GM18861 (cell line): ENCODE measurements at regions not wholly inside any gene's neighbourhood (a gene's known extent, or its start where the extent isn't known, plus 50 kb on each side); places are given as distances from the start of the nearest gene placed in this dataset.
"Not testable (repeated sequence)": the region's sequence is repeated elsewhere in the genome, so short reads cannot be mapped to it uniquely, and the experiment has no call there.

Experiments used
- ATAC-seq: cut with Tn5 transposase; IDR thresholded peaks from one replicate; pipeline ENCODE4 v1.9.1; 2021; ENCODE audit not compliant: unreplicated experiment

DNA sequence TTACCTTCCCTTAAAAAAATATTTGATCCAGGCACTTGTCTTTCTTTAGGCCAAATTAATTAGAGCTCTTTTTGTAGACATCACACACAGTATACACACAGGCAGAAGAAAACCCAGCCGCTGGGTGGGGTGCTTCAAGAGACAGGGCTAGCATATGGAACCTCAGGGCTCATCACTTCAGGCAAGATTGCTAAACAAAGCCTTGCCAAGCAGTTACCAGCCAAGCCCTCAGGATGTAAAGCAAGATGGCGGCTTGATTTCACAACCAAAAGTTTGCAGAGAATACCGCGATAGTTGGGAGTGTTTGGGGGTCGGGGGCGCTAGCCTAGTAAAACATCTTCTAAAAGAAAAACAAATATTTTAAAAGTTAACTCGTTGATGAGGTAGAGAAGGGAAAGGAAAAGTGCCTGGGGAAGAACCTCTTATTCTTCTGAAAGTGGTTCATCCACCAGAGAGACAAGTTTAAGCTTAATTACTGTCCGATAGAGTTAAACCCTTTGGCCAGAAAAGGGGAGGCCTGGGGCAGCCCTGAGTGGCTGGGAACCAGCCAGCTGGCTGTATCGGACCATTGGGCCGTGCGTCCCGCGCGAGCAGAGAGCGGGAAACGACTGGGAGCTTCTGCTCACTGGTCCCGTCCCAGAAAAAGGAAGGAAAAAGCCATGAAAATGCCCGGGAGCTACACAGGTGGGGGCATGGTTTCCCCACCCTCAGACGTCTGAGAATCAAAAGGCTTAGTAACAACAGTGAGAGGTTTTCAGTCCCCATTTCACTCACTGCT, 254.9 kb upstream of the PCDH20 start:
- no peak for ATAC-seq

DNA sequence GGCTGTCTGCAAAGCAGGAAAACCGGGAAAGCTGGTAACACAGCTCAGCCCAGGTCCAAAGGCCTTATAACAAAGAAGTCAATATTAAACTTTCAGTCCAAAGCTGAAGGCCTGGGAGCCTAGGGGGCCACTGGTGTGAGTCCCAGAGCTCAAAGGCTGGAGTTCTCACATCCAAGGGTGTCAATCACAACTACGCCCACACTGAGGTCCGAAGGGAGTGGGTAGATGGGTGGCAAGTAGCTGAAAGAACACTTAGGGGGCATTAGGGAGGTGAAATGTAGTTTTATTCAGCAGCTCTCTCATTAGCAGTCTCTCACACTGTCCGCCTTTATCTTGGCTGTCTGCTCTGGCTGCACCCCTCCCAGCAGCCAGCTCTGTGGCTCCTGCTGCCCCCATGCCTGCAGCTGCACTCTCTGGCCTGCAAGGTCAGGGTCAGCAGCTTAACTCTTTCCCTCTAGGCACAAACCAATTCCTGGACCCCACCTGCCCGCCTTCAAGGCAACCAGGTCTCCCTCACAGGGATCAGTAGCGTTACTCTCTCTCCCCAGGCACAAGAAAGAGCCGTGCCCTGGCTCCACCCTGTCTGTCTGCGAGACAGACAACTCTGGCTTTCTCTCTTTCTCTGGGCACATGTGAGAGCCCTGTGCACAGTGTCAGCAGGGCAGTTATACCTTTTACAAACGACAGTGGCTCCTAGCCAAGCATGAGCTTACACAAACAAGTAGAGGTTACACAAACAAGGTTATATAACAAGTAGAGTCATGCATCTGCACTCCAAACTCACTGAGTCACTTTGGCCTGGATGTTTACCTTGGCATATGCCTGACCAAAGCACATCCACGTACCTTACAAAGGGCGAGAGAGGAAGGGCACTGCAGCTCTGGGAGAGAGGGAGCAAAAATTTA, 249.4 kb upstream of the PCDH20 start:
- ATAC-seq, result no peak

DNA sequence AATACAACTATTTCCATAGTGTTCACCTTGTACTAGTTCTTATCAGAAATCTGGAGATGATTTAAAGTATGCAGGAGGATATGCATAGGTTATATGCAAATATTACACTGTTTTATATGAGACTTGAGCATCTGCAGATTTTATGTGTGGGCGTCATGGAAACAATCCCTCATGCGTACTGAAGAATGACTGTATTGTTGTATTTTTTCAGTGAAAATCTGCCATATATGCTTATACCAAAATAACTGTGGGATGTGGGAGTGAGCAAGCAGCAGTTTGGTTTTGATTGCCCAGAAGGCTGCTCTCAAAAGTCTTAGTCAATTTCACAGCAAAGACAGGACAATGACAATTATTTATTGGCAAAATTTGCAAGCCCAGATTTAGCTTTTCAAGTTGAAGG, 238.8 kb upstream of the PCDH20 start:
- ATAC-seq, result no peak

DNA sequence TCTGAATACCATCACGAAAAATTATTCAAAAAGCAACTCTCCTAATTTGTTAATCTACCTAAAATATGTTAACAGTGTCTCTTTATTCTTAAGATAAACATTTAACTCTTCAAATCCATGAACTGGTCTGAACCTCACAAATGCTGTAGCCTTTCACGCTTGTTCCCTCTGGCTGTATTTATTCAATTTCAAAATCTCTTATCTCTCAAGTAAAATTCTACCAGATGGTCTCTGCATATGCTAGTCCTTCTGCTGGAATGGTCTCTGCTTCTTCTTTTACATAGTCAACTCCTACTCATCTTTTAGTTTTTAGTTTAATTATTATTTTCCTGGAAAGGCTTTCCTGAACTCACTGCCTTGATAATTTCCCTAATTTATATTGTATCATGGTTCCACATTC, 232.9 kb upstream of the PCDH20 start:
- no peak for ATAC-seq

DNA sequence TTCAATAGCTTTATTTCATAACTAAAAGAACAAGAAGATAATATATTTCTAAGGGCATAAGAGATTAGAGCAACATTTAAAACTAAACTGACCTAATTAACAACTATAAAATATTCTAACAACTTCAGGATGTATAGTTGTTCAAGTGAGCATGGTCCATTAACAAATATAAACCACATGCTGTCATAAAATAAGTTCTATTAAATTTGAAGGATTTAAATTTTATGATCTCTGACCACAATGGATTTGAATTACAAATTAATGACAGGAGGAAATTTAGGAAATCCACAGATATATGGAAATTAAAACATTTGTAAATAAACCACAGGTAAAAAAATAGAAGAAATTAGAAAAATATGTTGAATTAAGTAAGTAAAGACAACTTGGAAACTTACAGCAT, 196.5 kb upstream of the PCDH20 start:
- ATAC-seq, result no peak

DNA sequence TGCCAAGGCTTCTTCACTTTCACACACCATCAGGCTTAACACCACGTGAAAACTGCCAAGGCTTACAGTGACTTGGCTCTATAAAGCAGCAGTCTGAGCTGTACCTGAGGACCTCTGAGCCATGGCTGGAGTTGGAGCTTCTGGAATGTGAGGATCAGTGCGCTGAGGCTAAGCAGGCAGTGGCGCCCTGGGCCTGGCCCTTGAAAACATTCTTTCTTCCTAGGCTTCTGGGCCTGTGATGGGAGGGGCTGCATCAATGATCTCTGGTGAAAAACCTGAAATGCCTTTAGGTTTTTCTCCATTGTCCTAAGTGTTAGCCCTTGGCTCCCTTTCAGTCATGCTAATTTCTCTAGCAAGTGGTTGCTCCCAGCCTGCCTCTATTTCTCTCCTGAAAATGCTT, 192.5 kb upstream of the PCDH20 start:
- ATAC-seq, result no peak

DNA sequence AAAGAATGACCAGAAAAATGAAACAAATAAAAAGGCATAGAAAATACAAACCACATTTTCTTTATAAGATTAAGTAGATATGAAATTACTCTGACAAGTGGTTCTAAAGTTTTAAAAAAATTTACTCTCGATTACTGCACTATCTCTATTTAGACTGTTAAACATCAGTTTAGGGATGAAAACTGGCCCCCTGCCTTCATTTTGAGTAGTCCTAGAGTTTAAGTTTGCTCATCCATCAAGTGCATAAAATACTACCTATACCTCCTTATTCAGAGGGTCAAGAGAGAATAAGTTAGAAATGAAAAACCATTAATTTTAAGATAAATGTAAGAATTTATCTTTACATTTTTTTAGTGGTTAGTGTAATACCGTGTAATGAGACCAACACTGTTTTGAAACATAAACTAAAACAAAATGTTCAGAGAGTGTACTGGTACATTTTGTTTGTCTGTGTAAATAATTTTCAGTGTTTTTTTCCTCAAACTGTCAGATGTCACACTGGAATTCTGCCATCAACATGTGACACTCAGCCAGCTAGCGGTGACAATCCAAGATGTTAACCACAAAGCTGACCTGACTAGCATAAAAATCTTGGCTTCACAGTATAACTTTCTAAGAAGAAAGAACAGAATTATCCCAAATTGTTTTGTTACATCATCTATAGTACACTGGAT, 184.8 kb upstream of the PCDH20 start:
- ATAC-seq, result no peak

DNA sequence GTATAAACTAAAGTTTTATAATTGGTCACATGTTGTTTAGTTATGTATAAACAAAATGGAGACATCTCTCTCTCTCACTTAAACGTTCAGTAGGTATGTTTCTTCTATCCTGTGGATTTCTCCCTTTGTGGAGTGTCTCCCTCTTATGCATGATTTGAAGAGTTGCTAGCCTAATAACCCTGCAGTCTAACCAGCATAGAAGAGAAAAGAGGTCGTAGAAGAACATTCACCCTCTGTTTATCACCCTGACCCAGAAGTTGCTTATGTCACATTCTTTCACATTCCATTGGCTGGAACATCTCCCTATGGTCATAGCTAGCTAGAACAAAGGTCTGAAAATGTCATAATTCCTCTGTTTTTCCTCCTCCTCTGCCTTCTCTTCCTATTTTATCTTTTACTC, 176.8 kb upstream of the PCDH20 start:
- ATAC-seq, result no peak

DNA sequence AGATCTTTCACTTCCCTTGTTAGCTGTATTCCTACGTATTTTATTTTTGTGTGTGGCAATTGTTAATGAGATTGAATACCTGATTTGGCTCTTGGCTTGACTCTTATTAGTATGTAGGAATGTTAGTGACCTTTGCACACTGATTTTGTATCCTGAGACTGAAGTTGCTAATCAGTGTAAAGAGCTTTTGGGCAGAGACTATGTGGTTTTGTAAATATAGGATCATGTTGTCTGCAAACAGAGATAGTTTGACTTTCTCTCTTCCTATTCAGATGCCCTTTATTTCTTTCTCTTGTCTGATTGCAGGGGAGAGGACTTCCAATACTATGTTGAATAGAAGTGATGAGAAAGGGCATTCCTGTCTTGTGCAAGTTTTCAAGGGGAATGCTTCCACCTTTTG, 160.3 kb upstream of the PCDH20 start:
- no peak for ATAC-seq

DNA sequence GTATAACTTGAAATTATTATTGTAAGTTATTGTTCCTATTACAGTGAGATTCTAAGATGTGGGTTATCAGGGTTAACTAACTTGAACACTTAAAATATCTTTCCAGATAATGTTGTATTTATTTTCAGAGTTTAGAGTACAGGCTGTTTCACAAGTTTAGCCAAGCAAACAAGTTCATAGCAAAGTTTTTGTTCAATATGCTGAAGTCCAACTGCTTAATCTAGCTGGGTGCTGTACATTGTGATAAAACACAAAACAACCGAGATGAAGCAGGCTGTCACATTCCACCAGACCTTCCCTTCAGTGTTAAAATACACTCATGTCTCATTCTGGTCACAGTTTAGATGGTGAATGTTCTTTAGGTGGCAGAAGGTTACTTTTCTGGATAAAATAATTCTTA, 148.0 kb upstream of the PCDH20 start:
- ATAC-seq, result no peak

DNA sequence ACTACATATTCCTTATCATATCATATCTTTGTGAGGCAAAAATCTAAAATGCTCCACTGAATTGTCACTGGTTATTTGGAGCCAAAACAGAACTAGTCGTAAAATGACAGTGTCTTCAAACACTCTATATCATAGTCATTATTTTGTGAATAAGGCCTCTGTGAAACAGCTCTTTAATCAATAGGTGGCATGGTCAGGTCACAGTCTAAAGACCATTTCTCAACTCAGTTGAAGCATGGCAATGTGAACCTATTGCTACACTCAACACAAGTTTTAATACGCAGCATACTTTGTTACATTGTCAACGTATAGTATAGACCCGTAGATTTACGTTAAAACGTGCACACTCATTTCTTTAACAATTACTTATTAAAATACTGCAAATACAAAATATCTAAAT, 131.3 kb upstream of the PCDH20 start:
- no peak for ATAC-seq

DNA sequence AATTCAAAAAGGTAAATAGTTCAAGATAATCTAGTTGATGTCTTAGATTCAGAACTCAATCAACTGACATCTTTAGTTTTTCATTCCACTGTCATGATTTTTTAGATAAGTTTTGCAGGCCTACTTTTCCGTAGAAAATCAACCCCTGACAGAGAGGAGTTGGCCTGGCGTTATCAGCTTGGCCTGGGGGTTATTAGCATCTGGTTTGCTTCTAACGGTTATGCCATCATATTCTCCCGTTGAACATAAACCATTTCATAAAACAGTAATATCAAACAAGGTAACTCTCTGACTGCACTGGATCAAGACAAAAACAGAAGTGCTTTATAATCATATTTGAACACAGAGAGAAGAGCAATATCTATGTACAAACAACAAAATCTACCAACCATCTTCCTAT, 130.8 kb upstream of the PCDH20 start:
- ATAC-seq, result no peak

DNA sequence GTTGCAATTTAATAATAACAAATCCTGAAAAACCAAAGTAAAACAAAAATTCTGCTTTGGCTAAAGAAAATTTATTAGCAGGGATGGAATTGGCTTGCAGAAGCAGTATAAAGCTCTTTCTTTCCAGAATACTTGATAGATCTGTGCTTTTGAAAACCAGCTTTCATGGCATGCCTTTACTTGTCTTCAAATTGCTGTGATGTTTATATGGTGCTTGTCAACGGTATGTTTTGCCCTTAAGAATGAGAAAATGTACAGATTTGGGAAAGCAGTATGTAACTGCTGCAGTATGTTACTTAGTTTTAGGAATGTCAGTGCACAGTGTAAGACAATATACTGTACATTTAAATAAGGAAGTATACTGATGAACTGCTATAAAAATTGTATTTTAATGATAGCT, 120.8 kb upstream of the PCDH20 start:
- no peak for ATAC-seq

DNA sequence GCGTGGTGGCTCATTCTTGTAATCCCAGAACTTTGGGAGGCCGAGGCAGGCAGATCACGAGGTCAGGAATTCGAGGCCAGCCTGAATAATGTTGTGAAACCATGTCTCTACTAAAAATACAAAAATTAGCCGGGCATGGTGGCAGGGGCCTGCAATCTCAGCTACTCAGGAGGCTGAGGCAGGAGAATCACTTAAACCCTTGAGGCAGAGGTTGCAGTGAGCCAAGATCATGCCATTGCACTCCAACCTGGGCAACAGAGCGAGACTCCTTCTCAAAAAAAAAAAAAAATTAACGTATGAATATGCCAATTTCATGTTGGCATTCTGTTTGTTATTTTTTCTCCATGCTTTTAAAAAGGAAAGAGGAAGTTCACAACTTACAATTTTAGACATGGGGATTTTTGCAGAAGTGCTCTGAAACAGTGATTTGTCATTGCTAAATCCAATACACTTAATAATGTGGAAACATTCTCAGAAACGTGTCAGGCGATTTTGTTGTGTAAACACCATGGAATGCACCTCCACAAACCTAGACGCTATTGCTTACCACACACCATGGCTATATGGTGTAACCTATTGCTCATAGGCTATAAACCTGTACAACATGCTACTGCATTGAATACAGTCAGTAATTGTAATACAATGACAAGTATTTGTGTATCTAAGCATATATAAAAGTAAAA, 115.9 kb upstream of the PCDH20 start:
- no peak for ATAC-seq

DNA sequence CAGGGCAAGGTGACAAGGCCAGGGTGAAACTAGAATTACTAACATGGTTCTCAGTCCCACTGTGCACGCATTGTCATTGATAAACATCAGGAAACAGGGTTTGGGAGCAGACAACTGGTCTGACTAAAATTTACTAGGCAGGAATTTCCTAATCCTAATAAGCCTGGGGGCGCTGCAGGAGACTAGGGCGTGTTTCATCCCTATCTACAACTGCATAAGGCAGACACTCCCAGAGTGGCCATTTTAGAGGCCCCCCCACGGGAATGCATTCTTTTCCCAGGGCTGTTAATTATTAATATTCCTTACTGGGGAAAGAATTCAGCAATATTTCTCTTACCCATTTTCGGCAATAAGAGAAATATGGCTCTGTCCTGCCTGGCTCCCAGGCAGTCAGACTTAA, 103.6 kb upstream of the PCDH20 start:
- not testable (repeated sequence) for ATAC-seq

DNA sequence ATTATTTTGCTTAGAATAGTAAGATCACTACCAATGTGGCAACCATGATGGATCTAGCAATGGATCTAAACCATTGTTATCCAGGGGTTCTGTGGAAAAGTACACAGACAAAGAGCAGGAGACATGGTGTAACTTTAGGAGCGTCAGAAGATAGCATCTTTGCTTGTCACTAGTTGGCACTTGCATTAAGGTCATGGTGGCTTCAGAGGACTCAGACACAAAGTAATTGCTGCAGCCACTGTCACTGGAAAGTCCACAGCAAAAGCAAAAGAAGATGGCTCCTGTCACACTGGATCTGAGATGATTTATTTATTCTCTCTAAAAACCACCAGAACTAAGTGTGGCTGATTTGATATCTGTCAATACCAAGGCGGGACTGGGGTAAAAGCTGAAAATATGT, 93.3 kb upstream of the PCDH20 start:
- no peak for ATAC-seq

DNA sequence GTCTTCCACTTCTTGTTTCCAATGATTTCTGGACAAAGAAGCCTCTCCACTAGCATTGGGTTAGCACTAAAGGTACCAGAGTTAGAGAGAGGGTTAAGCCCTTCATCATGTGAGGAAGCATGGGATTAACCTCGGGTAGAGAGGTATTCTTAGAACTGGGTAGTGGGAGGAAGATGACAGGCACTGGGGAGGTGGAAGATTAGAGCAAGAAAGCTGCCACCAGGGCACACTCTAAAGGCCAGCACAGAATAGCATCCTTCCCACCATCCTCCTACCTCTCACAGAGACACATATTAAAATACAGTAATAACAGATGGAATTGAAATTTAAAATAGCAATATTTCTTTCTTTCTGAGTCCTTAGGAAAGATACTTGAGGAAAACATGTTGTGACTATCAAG, 84.5 kb upstream of the PCDH20 start:
- ATAC-seq, result no peak

DNA sequence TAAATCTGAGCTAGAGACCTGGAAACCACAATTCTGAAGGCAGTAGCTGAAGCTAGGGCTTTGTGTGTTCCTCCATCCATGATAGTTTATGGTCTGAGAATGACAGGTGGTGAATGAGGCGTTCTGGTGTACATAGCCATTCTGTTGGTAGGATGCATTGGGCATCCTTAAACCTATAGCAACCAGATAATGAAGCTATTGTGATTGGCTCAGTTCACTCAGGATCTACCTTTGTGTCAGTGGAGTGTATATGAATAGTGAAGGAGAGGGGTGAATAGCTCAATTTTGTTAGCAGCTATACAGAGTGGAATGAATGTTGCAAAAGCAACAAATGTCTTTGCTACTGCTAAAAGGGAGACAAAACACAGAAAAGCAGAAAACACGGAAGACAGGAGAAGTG, 80.0 kb upstream of the PCDH20 start:
- no peak for ATAC-seq

DNA sequence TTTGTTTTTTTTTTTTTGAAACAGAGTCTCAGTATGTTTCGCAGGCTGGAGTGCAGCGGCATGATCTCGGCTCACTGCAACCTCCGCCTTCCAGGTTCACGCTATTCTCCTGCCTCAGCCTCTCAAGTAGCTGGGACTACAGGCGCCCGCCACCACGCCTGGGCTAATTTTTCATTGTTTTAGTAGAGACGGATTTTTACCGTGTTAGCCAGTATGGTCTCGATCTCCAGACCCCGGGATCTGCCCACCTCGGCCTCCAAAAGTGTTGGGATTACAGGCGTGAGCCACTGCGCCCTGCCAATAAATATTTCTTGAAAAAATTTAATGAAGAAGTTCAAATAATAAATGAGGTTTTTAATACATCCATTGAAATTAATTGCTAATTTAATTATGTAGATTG, 77.9 kb upstream of the PCDH20 start:
- not testable (repeated sequence) for ATAC-seq

DNA sequence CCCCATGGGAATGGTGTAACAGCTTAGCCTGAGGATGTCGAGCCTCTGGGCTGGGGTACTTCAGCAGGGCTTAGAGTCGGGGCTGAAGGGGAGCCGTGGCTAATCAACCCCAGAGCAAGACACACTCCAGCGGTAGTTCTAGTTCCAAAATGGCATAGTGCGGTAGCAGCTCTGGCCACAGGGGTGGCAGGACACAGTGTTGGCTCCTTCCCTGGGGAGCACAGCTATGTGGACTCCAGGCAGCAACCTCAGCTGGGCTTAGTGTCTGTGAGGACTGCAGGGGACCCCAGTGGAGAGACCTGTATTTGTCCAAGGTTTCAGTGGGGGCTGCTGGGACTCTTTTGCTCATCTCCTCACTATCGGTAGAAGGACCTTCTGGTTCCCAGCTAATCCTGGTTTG, 70.8 kb upstream of the PCDH20 start:
- no peak for ATAC-seq

DNA sequence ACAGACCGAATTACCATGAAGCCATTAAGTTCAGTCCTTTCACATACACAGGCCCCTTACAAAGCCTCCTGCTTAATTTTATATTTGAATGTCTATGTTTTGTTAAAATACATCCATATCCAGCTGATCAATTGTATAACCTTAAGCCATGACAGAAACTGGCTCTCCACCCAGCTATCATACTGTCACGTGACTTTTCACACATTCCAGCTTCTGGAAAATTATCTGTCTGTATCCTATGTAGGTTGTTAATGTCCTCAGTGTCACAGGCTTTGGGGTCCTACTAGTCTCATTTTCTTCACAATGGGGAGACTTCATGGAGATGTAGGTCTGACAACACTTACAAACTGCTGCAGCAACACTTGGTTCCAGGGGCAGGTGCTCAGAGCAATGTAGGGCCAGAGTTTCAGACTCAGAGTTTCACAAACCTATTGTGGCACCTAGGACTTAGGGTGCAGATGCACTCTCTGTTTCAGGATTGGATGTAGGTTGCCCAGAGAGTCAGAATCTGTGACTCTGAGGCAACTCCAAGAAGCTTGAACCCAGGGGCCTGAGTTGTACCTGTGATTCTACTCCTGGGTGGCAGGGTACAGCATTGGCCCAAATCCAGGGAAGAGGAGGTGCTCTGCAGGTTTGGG, 69.6 kb upstream of the PCDH20 start:
- no peak for ATAC-seq
